ENCODE measurements at regions not wholly inside any gene's neighbourhood (a gene's known extent, or its start where the extent isn't known, plus 50 kb on each side); places are given as distances from the start of the nearest gene placed in this dataset.

GRCh38 chr13:73960474-73960873 is 173.7 kb downstream of the KLF12 start:
- DNase-seq = no peak

GRCh38 chr13:73958657-73959397 is 175.4 kb downstream of the KLF12 start:
- no peak for DNase-seq

- DNase-seq = no peak
Observed at GRCh38 chr13:73957889-73958288, 176.3 kb downstream of the KLF12 start.

GRCh38 chr13:73956795-73957408 is 177.3 kb downstream of the KLF12 start:
- DNase-seq = no peak

GRCh38 chr13:73955977-73956500 is 178.2 kb downstream of the KLF12 start:
- DNase-seq = no peak

GRCh38 chr13:73954808-73955207 is 179.4 kb downstream of the KLF12 start:
- DNase-seq = no peak

- DNase-seq = peak; percentile 51
Observed at GRCh38 chr13:73952648-73953047, 181.6 kb downstream of the KLF12 start.

GRCh38 chr13:73948848-73949529 is 185.2 kb downstream of the KLF12 start:
- DNase-seq = no peak

- DNase-seq = no peak
Observed at GRCh38 chr13:73945871-73946270, 188.3 kb downstream of the KLF12 start.

GRCh38 chr13:73945382-73945781 is 188.8 kb downstream of the KLF12 start:
- DNase-seq = peak; percentile 33

- no peak for DNase-seq
Observed at GRCh38 chr13:73943965-73944233, 190.3 kb downstream of the KLF12 start.

- DNase-seq = no peak
Observed at GRCh38 chr13:73943137-73943964, 190.9 kb downstream of the KLF12 start.

GRCh38 chr13:73941752-73942151 is 192.5 kb downstream of the KLF12 start:
- DNase-seq = no peak

GRCh38 chr13:73940098-73940497 is 194.1 kb downstream of the KLF12 start:
- no peak for DNase-seq

- DNase-seq = no peak
Observed at GRCh38 chr13:73939603-73940002, 194.6 kb downstream of the KLF12 start.

- DNase-seq = no peak
Observed at GRCh38 chr13:73939071-73939380, 195.2 kb downstream of the KLF12 start.

- DNase-seq = peak; percentile 92
Observed at GRCh38 chr13:73938372-73939070, 195.7 kb downstream of the KLF12 start.

- DNase-seq = no peak
Observed at GRCh38 chr13:73937441-73937840, 196.8 kb downstream of the KLF12 start.

- no peak for DNase-seq
Observed at GRCh38 chr13:73935991-73936390, 198.2 kb downstream of the KLF12 start.

- DNase-seq = no peak
Observed at GRCh38 chr13:73934771-73935170, 199.4 kb downstream of the KLF12 start.

- peak; percentile 63 for DNase-seq
Observed at GRCh38 chr13:73934215-73934641, 200.0 kb downstream of the KLF12 start.

GRCh38 chr13:73933795-73934194 is 200.4 kb downstream of the KLF12 start:
- DNase-seq = no peak

GRCh38 chr13:73932091-73932490 is 202.1 kb downstream of the KLF12 start:
- DNase-seq = no peak
